ENCODE measurements at regions not wholly inside any gene's neighbourhood (a gene's known extent, or its start where the extent isn't known, plus 50 kb on each side); places are given as distances from the start of the nearest gene placed in this dataset.

GRCh38 chr5:3163626-3164025 lies 412.1 kb upstream of the IRX2 start:
- TF ChIP-seq, protein P1, sequence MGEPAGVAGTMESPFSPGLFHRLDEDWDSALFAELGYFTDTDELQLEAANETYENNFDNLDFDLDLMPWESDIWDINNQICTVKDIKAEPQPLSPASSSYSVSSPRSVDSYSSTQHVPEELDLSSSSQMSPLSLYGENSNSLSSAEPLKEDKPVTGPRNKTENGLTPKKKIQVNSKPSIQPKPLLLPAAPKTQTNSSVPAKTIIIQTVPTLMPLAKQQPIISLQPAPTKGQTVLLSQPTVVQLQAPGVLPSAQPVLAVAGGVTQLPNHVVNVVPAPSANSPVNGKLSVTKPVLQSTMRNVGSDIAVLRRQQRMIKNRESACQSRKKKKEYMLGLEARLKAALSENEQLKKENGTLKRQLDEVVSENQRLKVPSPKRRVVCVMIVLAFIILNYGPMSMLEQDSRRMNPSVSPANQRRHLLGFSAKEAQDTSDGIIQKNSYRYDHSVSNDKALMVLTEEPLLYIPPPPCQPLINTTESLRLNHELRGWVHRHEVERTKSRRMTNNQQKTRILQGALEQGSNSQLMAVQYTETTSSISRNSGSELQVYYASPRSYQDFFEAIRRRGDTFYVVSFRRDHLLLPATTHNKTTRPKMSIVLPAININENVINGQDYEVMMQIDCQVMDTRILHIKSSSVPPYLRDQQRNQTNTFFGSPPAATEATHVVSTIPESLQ (CRISPR knock-in tag; IDR thresholded peaks at IDR 0.05) = no peak
- TF ChIP-seq ZNF347 (CRISPR knock-in tag; IDR thresholded peaks at IDR 0.05; ENCODE audit: low read depth) = no peak
- no peak for TF ChIP-seq TCF7 (IDR thresholded peaks at IDR 0.05; ENCODE audit: borderline replicate concordance)
- no peak for TF ChIP-seq SIN3A (IDR thresholded peaks at IDR 0.05; ENCODE audit: borderline replicate concordance in 2 of 2, control insufficient read depth in 1 of 2, low read depth in 2 of 2, low read length in 2 of 2)
- no peak for TF ChIP-seq TCF7L2 (IDR thresholded peaks at IDR 0.05; ENCODE audit: low read depth, low read length)
- TF ChIP-seq, protein P2, sequence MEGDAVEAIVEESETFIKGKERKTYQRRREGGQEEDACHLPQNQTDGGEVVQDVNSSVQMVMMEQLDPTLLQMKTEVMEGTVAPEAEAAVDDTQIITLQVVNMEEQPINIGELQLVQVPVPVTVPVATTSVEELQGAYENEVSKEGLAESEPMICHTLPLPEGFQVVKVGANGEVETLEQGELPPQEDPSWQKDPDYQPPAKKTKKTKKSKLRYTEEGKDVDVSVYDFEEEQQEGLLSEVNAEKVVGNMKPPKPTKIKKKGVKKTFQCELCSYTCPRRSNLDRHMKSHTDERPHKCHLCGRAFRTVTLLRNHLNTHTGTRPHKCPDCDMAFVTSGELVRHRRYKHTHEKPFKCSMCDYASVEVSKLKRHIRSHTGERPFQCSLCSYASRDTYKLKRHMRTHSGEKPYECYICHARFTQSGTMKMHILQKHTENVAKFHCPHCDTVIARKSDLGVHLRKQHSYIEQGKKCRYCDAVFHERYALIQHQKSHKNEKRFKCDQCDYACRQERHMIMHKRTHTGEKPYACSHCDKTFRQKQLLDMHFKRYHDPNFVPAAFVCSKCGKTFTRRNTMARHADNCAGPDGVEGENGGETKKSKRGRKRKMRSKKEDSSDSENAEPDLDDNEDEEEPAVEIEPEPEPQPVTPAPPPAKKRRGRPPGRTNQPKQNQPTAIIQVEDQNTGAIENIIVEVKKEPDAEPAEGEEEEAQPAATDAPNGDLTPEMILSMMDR (IDR thresholded peaks at IDR 0.05 in 2 of 3, conservative IDR thresholded peaks at IDR 0.05 in 1 of 3; ENCODE audit: insufficient read depth in 2 of 3, low read depth in 1 of 3, low read length in 3 of 3) = no peak
- TF ChIP-seq POLR2AphosphoS5 (IDR thresholded peaks at IDR 0.05; ENCODE audit: control insufficient read depth, insufficient read depth, low read depth, low read length) = no peak
- TF ChIP-seq, protein P3, sequence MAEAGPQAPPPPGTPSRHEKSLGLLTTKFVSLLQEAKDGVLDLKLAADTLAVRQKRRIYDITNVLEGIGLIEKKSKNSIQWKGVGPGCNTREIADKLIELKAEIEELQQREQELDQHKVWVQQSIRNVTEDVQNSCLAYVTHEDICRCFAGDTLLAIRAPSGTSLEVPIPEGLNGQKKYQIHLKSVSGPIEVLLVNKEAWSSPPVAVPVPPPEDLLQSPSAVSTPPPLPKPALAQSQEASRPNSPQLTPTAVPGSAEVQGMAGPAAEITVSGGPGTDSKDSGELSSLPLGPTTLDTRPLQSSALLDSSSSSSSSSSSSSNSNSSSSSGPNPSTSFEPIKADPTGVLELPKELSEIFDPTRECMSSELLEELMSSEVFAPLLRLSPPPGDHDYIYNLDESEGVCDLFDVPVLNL (CRISPR knock-in tag; IDR thresholded peaks at IDR 0.05; ENCODE audit: low read depth) = no peak
